ENCODE measurements at regions not wholly inside any gene's neighbourhood (a gene's known extent, or its start where the extent isn't known, plus 50 kb on each side); places are given as distances from the start of the nearest gene placed in this dataset.

GRCh38 chr10:76667408-76668370 is 969.9 kb downstream of the KCNMA1 start:
- DNase-seq (ENCODE audit: low read depth): no peak
- TF ChIP-seq, protein P1, sequence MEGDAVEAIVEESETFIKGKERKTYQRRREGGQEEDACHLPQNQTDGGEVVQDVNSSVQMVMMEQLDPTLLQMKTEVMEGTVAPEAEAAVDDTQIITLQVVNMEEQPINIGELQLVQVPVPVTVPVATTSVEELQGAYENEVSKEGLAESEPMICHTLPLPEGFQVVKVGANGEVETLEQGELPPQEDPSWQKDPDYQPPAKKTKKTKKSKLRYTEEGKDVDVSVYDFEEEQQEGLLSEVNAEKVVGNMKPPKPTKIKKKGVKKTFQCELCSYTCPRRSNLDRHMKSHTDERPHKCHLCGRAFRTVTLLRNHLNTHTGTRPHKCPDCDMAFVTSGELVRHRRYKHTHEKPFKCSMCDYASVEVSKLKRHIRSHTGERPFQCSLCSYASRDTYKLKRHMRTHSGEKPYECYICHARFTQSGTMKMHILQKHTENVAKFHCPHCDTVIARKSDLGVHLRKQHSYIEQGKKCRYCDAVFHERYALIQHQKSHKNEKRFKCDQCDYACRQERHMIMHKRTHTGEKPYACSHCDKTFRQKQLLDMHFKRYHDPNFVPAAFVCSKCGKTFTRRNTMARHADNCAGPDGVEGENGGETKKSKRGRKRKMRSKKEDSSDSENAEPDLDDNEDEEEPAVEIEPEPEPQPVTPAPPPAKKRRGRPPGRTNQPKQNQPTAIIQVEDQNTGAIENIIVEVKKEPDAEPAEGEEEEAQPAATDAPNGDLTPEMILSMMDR (conservative IDR thresholded peaks at IDR 0.05; ENCODE audit: low read depth, low read length): no peak

GRCh38 chr10:76666891-76667290 is 970.7 kb downstream of the KCNMA1 start:
- TF ChIP-seq, protein P1 (conservative IDR thresholded peaks at IDR 0.05; ENCODE audit: low read depth, low read length): no peak

More at GRCh38 chr10:76667408-76668370, 969.9 kb downstream of the KCNMA1 start:
- no peak overlapping the region for H3K4me3 ChIP-seq (ENCODE audit: low read depth, low read length)

GRCh38 chr10:76665029-76665428 is 972.6 kb downstream of the KCNMA1 start:
- TF ChIP-seq, protein P1 (conservative IDR thresholded peaks at IDR 0.05; ENCODE audit: low read depth, low read length): no peak
- no peak for DNase-seq (ENCODE audit: low read depth)
- H3K4me3 ChIP-seq (ENCODE audit: low read depth, low read length): no peak overlapping the region

More at GRCh38 chr10:76666891-76667290, 970.7 kb downstream of the KCNMA1 start:
- H3K4me3 ChIP-seq (ENCODE audit: low read depth, low read length): no peak overlapping the region
- no peak for DNase-seq (ENCODE audit: low read depth)

DNA sequence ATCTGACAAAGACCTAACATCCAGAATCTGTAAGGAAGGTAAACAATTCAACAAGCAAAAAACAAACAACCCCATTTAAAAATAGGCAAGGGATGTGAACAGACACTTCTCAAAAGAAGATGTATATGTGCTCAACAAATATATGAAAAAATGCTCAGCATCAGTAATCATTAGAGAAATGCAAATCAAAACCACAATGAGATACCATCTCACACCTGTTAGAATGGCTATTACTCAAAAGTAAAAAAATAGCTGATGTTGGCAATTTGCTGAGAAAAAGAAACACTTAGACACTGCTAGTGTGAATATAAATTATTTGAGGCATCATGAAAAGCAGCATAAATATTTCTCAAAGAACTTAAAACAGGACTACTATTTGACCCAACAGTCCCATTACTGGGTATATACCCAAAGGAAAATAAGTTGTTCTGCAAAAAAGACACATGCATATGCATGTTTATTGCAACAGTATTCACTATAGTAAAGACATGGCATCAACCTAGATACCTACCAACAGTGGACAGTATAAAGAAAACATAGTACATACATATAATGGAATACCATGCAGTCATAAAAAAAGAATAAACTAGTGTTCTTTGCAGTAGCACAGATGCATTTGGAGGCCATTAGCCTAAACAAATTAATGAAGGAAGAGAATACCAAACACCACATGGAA is 980.1 kb downstream of the KCNMA1 start:
- TF ChIP-seq, protein P1 (conservative IDR thresholded peaks at IDR 0.05; ENCODE audit: low read depth, low read length): no peak
- DNase-seq (ENCODE audit: low read depth): no peak
- no peak overlapping the region for H3K4me3 ChIP-seq (ENCODE audit: low read depth, low read length)

- DNase-seq (ENCODE audit: low read depth): no peak
- TF ChIP-seq, protein P1 (conservative IDR thresholded peaks at IDR 0.05; ENCODE audit: low read depth, low read length): no peak
- H3K4me3 ChIP-seq (ENCODE audit: low read depth, low read length): no peak overlapping the region
Observed at GRCh38 chr10:76651154-76651553, 986.5 kb downstream of the KCNMA1 start.

DNA sequence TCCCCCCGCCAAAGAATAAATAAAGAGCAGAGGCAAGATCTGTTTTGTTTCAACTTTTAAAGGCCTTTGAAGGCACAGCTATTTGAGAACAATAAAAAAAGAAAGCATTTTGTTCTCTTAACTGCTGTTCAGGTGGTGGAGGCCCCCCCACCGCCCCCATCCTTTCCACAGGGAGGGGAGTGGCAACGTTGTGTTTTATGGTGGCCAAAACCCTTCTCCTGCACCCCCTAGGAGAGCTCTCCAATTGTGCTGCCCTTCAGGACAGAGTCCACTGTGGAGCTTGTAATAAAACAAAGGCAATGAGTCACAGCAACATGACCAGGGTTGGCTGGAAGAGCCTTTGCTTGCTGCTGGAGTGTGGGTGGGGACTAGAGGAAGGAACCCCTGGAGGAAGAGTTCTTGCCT is 987.9 kb downstream of the KCNMA1 start:
- DNase-seq (ENCODE audit: low read depth): no peak
- no peak overlapping the region for H3K4me3 ChIP-seq (ENCODE audit: low read depth, low read length)
- TF ChIP-seq, protein P1 (conservative IDR thresholded peaks at IDR 0.05; ENCODE audit: low read depth, low read length): no peak
